Psoas muscle (tissue), 7 donors: ENCODE measurements at regions not wholly inside any gene's neighbourhood (a gene's known extent, or its start where the extent isn't known, plus 50 kb on each side); places are given as distances from the start of the nearest gene placed in this dataset.
A peak's percentile ranks its signal among the peaks of the same experiment; 100 is the strongest.
"Not testable (repeated sequence)": the region's sequence is repeated elsewhere in the genome, so short reads cannot be mapped to it uniquely, and the experiment has no call there.

ENCODE experiments used
- ATAC-seq, 4 donors: fragments of 200-7000 bp; cut with Tn5 transposase; one replicate each; pipeline ENCODE4 v1.9.1; 2020; ENCODE audit warnings: moderate library complexity in 3 of 4, mild to moderate bottlenecking in 2 of 4
- DNase-seq, 2 donors: peaks; one replicate each; pipeline ENCODE4 v3.0.0-alpha.2; 2020
- H3K27ac ChIP-seq: fragments of 200-600 bp; one replicate; pipeline ENCODE4 v1.8.0; 2022
- H3K27me3 ChIP-seq, 3 donors: fragments of 200-600 bp in 1 of 3; one replicate each; pipeline versions ENCODE4 v1.6.1 to v1.8.0; 2013 to 2022; ENCODE audit warnings: low read length in 2 of 3, mild to moderate bottlenecking in 2 of 3, moderate library complexity in 1 of 3; ENCODE audit not compliant: insufficient read depth in 3 of 3
- H3K36me3 ChIP-seq, 2 donors: fragments of 200-600 bp in 1 of 2; one replicate each; pipeline versions ENCODE4 v1.6.1 to v1.8.0; 2013 to 2022; ENCODE audit warnings: low read depth in 1 of 2, mild to moderate bottlenecking in 1 of 2, moderate library complexity in 1 of 2; ENCODE audit not compliant: insufficient read depth in 1 of 2
- H3K4me1 ChIP-seq: fragments of 200-600 bp; one replicate; pipeline ENCODE4 v1.8.0; 2022
- H3K4me3 ChIP-seq: fragments of 200-600 bp; one replicate; pipeline ENCODE4 v1.8.0; 2022; ENCODE audit warnings: mild to moderate bottlenecking
- H3K9me3 ChIP-seq: fragments of 200-600 bp; one replicate; pipeline ENCODE4 v1.8.0; 2022
- WGBS, 3 donors: extraction: QIAGEN DNeasy Blood & Tissue Kit; methylation state at CpG; one replicate each; pipeline versions ENCODE4 v1.1.6 to v1.1.7; 2013; 5-methylcytosine and 5-hydroxymethylcytosine counted together
- intact Hi-C, 2 donors: fragments of 100-400 bp; cut with DNase I; formaldehyde crosslinking; loops; one replicate each; pipeline versions ENCODE4 v1.11.0 to v1.14.2; 2022
- TF ChIP-seq, protein P1 (sequence below): fragments of 200-600 bp; IDR thresholded peaks from one replicate; pipeline ENCODE4 v1.8.0; 2022; ENCODE audit warnings: antibody characterized with exemption
- donor health status: healthy with polysubstance abuse.
- donor health status: DM: no; HTN: no; CAD: no; lungs with moderate emphysema.
- donor health status: Bipolar disorder and iron deficiency.
- donor health status: healthy.
- donor health status: DM: yes; HTN: yes; CAD: no.
- donor health status: DM: no; HTN: no; CAD: no.
- donor health status: DM: yes; HTN: yes; CAD: no.

DNA sequence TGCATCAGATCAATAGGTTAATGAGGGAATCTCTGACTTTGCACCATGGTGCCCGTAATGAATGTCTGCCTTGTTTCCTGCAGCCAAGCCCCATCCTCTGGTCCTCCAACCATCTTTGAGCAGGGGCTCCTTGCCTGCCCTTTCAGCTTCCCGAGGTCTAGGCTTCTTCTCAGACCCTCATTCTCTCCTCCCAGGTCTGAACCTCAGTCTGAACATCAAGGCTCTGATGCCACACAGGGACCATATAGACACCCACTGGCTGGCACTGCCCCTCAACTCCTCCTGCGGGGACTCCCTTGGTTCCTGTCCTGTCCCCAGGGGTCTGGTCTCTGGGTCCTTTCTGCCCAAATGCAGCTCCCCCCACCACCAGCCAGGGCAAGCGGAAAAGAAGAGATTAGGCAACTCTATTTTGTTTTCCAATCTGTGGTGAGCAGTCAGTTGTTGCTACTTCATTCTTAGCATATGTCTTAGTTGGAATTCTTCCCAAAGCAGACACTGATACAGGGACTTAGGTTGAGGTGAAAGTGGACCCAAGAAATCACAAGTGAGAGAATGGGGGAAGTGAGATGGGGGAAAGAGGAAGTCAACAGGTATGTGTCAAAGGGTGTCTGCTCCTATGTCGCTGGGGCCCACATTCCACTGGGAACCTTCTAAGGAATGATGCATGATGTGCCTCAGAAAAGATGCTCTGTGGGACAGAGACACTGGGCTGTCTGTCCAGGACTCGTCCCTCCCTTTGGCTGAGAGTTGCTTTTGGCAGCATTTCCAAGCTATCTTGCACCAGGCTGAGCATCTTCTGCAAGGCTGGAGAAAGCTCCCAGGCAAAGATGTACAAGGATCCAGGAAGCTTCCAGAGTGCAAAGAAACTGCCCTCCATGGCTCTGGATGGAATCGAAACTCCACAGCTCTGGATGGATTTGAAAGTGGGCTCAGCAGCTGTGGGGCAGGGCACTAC, 1096.5 kb upstream of the TMEM132C start:
- WGBS, 3 donors: 45 to 62% (median 46%) methylated on average over 7 of the region's 7 CpGs
- intact Hi-C loops: no loop called here
- ATAC-seq: no peak
- DNase-seq: peak in 1 of 2 donors; percentile 33
- Histone ChIP-seq H3K4me1 (no peaks in the 10 kb centered on the region), H3K36me3 (no peaks in the 10 kb centered on the region), H3K4me3 (no peak overlapping the region), H3K27me3 (peaks cover 0 to 6% (median 0%) of the 10 kb centered on the region in 3 donors), H3K9me3 (no peaks in the 10 kb centered on the region), H3K27ac (no peak overlapping the region)
- TF ChIP-seq, protein P1, sequence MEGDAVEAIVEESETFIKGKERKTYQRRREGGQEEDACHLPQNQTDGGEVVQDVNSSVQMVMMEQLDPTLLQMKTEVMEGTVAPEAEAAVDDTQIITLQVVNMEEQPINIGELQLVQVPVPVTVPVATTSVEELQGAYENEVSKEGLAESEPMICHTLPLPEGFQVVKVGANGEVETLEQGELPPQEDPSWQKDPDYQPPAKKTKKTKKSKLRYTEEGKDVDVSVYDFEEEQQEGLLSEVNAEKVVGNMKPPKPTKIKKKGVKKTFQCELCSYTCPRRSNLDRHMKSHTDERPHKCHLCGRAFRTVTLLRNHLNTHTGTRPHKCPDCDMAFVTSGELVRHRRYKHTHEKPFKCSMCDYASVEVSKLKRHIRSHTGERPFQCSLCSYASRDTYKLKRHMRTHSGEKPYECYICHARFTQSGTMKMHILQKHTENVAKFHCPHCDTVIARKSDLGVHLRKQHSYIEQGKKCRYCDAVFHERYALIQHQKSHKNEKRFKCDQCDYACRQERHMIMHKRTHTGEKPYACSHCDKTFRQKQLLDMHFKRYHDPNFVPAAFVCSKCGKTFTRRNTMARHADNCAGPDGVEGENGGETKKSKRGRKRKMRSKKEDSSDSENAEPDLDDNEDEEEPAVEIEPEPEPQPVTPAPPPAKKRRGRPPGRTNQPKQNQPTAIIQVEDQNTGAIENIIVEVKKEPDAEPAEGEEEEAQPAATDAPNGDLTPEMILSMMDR: no peak

DNA sequence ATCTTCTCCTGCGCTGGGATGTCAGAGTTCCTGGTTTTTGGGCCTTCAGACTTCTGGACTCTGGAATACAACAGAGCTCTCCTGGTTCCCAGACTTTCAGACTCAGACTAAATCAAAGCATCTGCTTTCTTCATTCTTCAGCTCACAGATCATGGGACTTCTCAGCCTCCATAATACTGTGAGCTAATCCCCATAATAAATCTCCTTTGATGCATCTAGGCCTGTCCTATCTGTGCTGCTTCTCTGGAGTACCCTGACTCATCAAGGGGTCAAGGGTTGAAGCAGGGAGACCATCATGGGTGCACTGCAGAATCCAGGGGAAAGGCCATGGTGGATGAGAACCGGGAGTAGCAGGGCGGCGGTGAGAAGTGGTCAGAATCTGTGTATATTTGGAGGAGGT, 1094.1 kb upstream of the TMEM132C start:
- Histone ChIP-seq H3K27me3 (no peaks in the 10 kb centered on the region), H3K9me3 (peaks cover 7% of the 10 kb centered on the region), H3K4me3 (no peak overlapping the region), H3K27ac (no peak overlapping the region), H3K4me1 (no peaks in the 10 kb centered on the region), H3K36me3 (no peaks in the 10 kb centered on the region)
- ATAC-seq (no peak), DNase-seq (no peak)
- 91 to 96% (median 93%) methylated on average over 4 of the region's 4 CpGs for WGBS, 3 donors
- intact Hi-C loops: no loop called here
- TF ChIP-seq, protein P1: no peak

DNA sequence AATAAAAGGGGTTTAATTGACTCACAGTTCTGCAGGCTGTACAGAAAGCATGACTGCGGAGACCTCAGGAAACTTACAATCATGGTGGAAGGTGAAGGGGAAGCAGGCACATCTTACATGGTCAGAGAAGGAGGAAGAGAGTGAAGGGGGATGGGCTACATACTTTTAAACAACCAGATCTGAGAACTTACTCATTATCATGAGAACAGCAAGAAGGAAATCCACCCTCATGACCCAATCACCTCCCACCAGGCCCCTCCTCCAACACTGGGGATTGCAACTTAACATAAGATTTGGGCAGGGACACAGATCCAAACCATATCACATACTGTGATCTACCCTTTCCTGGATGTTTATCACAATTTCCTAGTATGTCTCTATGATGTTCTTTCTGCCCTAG, 1093.0 kb upstream of the TMEM132C start:
- DNase-seq, H3K36me3 ChIP-seq, H3K4me3 ChIP-seq, H3K27me3 ChIP-seq, H3K9me3 ChIP-seq, ATAC-seq, H3K4me1 ChIP-seq, H3K27ac ChIP-seq, intact Hi-C loops: not testable (repeated sequence)
- WGBS, 3 donors: 85 to 93% (median 92%) methylated on average over 1 of the region's 1 CpG

DNA sequence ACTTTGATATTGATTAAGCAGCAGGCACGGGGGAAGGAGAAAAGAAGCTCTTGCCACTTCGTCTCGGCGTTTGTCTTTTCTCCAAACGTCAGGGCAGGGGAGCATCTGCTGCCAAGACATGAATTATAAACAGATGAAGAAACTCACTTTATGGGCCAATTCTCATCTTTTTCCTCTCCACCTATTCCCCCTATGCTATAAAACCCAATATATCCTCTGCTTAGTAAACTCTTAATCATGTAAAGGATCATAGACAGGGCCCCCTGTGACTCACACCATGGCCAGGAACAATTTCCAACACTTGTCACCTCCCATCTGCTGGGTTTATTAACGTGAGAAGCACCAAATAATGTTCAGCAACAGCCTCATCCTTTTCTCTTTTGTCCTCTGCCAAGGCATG, 1092.1 kb upstream of the TMEM132C start:
- Histone ChIP-seq H3K4me3 (no peak overlapping the region), H3K27me3 (no peaks in the 10 kb centered on the region), H3K4me1 (no peaks in the 10 kb centered on the region), H3K27ac (no peak overlapping the region), H3K9me3 (peaks cover 7% of the 10 kb centered on the region), H3K36me3 (no peaks in the 10 kb centered on the region)
- 49 to 67% (median 55%) methylated on average over 6 of the region's 6 CpGs for WGBS, 3 donors
- ATAC-seq: no peak
- no peak for DNase-seq
- intact Hi-C loops: no loop called here
- TF ChIP-seq, protein P1: no peak

DNA sequence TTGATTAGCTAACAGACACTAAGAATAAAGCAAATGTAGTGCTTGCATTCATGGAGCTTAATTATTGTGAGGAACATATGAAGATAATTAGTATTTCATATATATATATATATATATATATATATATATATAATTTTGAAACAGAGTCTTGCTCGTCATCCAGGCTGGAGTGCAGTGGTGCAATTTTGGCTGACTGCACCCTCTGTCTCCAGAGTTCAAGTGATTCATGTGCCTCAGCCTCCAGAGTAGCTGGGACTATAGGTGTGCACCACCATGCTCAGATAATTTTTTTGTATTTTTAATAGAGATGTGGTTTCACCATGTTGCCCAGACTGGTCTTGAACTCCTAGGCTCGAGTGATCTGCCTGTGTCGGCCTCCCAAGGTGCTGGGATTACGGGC, 1091.6 kb upstream of the TMEM132C start:
- no peaks in the 10 kb centered on the region for H3K4me1 ChIP-seq
- no peaks in the 10 kb centered on the region for H3K36me3 ChIP-seq
- 68 to 90% (median 87%) methylated on average over 4 of the region's 4 CpGs for WGBS, 3 donors
- DNase-seq (no peak), ATAC-seq (no peak)
- H3K27me3 ChIP-seq: no peaks in the 10 kb centered on the region
- peaks cover 7% of the 10 kb centered on the region for H3K9me3 ChIP-seq
- intact Hi-C loops: no loop called here
- H3K27ac ChIP-seq: no peak overlapping the region
- TF ChIP-seq, protein P1: no peak
- no peak overlapping the region for H3K4me3 ChIP-seq
